Fibroblast of skin of scalp (primary cell): ENCODE measurements at regions not wholly inside any gene's neighbourhood (a gene's known extent, or its start where the extent isn't known, plus 50 kb on each side); places are given as distances from the start of the nearest gene placed in this dataset.
"Not testable (repeated sequence)": the region's sequence is repeated elsewhere in the genome, so short reads cannot be mapped to it uniquely, and the experiment has no call there.

Experiments
- DNase-seq: peaks from one replicate; pipeline ENCODE4 v3.0.0-alpha.2; 2013

- DNase-seq, result no peak
These were observed 1018.0 kb upstream of the PCDH20 start for GRCh38 chr13:62433660-62434059.

GRCh38 chr13:62432906-62433305 is 1017.3 kb upstream of the PCDH20 start:
- DNase-seq, result no peak

DNA sequence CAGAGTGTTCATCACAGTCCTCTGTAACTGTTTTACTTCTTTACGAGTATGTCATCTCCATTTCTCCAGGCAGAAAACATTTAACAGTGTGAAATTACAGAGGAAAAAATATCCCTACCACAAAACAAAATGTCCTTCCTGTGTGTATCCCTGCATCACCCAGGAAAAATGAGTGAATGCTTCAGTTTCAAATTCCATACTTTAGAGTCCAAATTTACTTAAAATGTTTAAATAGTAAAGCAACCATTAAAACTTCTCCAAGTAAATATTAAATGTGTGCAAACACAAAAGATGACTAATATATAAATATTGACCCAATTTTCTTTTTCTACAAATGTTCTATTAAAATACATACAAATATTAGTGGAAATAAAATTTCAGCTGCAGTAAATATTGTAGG is 1016.6 kb upstream of the PCDH20 start:
- no peak for DNase-seq

- DNase-seq, result no peak
These were observed 1016.2 kb upstream of the PCDH20 start for GRCh38 chr13:62431852-62432251.

DNA sequence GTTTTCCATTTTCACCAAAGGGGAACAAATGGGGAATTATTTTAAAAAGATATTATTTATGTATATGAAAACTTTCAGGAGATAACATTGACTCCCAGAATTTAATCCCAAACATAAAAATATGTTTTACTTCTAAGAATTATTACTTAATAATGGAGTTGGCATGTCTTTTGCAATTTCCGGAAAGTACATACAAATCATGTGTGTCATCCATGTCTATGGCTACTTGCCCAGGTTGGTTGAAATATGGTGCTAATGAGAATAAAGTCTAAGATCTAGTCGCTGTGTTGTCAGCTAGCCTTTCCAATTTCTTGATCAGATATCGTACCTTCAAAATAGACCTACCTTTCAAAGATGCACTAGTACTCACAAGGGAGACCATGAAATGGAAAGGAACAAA is 1003.2 kb upstream of the PCDH20 start:
- no peak for DNase-seq

GRCh38 chr13:62418376-62418775 is 1002.7 kb upstream of the PCDH20 start:
- no peak for DNase-seq

GRCh38 chr13:62407871-62408270 is 992.2 kb upstream of the PCDH20 start:
- DNase-seq, result no peak

- DNase-seq, result no peak
These were observed 972.9 kb upstream of the PCDH20 start for GRCh38 chr13:62388515-62388914.

- DNase-seq, result no peak
These were observed 972.0 kb upstream of the PCDH20 start for GRCh38 chr13:62387647-62388046.

- not testable (repeated sequence) for DNase-seq
These were observed 963.6 kb upstream of the PCDH20 start for GRCh38 chr13:62379241-62379640.

GRCh38 chr13:62377838-62378237 is 962.2 kb upstream of the PCDH20 start:
- no peak for DNase-seq

- no peak for DNase-seq
These were observed 960.0 kb upstream of the PCDH20 start for GRCh38 chr13:62375653-62376052.

- DNase-seq, result no peak
These were observed 956.1 kb upstream of the PCDH20 start for GRCh38 chr13:62371737-62372136.

DNA sequence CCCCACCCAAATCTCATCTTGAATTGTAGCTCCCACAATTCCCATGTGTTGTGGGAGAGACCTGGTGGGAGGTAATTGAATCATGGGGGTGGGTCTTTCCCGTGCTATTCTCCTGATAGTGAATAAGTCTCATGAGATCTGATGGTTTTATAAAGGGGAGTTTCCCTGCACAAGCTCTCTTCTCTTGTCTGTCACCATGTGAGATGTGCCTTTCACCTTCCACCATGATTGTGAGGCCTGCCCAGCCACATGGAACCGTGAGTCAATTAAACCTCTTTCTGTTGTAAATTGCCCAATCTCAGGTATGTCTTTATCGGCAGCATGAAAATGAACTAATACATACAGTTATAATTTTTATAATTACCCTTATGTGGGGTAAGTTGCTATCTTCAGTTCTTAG is 952.3 kb upstream of the PCDH20 start:
- DNase-seq, result not testable (repeated sequence)

GRCh38 chr13:62360609-62361008 is 945.0 kb upstream of the PCDH20 start:
- no peak for DNase-seq

GRCh38 chr13:62358646-62358932 is 942.9 kb upstream of the PCDH20 start:
- no peak for DNase-seq

GRCh38 chr13:62357887-62358645 is 942.4 kb upstream of the PCDH20 start:
- DNase-seq, result peak; percentile 40

DNA sequence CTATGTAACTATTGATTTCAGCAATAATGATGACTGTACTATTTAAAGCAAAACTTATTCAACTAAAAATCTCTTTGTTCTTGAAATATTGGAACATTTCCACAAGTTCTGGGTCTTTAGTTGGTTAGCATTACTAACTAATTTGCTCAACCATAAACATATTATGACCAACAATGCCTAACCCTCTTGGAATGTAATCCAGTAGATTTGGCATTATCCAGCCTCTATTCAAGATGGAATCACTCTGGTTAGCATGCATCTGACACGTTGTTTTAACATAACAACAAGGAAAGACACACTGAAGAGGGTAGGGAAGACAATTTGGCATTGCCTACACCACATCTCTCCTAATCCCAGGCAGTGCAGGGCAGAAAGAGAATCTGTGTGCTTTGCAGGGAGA is 941.3 kb upstream of the PCDH20 start:
- DNase-seq, result no peak

DNA sequence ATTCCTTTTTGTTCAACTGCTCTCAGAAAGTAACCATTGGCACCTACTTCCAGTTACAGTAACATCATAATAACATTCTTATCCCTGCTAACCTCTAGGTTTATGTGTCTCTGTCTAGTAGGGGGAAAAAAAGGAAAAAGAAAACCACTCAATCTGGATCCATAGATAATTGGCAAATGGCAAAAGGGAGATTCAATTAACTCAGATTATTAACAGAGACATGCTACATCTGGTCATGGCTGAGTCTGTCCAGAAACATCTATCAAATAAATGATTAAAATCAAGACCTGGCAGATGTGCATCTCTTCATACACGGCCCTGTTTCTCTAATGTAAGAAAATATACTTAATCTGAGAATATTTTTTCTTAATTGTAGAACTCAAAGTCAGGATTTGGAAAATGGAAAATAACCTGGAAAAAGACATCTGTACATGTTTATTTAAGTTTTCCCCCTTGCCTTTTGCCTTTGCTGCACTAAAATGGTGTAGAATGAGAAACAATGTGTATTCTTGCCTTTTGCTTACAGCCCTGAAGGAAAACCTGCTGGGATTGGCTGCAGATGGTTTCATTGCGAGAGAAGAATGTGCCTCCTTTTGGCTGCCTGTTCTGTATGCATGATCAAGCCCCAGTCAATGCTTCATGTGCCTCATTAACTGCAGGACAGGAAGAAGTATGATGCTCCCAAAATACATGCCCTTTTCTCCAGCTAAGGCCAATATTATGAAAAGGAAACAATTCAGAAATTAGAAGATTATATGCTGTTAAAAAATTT is 921.6 kb upstream of the PCDH20 start:
- DNase-seq, result no peak

DNA sequence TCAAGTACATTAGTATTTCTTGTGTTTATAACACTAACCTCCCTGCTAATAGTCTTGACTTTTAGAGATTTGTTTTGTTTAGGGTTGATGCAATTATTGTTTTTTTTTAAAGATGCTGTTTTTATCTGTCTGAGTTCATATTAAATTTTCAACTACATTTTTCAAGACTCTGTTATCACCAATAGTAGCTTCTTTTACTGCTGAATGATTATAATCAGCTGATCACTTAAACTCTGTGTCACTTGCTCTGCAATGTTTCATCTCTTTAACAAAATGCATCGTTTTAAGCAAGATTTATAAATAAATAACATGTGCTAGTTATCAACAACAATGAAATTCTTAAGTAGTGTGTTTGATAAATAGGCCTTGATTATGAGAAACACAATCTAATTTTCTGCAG is 920.9 kb upstream of the PCDH20 start:
- no peak for DNase-seq

DNA sequence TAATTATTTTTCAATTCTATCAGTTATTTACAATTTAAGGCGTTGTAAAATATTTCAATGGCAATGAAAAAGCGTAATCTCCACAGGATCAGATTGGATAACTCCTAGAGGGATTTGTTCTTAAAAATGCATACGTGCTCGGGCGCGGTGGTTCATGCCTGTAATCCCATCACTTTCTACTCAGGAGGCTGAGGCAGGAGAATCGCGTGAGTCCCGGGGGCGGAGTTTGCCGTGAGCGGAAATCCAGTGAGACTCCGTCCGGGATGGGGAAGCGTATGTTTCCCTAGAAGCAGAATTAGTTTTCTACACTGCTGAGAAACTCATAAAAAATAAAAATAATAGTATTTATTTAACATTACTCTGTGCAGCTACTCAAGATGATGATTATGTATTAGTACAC is 917.8 kb upstream of the PCDH20 start:
- DNase-seq, result no peak

- no peak for DNase-seq
These were observed 915.7 kb upstream of the PCDH20 start for GRCh38 chr13:62331384-62331783.

DNA sequence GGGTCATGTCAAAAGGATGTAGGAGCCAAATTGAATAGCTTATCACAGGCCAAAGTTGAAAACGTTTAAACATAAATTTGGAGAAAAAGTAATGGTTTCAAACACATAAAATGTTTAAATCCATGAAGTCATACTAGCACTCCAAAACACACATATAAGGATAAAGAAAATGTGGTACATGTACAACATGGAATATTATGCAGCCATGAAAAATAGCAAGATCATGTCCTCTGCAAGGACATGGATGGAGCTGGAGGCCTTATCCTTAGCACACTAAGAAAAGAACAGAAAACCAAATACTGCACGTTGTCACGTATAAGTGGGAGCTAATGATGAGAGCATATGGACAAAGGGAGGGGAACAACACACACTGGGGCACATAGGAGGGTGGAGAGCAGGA is 911.7 kb upstream of the PCDH20 start:
- DNase-seq, result no peak

DNA sequence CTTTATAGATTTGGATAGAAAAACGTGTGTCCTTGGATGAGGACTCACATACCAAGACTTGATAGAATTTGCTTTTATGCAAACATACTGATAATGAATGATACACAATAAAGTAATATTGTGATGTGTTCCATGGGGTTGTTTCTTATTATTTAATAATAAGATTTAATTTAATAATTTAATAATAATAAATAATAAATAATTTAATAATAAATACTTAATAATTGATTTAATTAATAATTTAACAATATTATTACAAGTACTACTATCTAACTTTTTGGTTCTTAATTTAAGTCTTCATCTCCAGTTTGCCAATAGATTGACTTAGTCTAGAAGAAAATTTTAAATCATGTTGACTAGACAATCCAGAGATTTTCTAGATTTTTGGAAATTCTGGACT is 909.2 kb upstream of the PCDH20 start:
- no peak for DNase-seq

- no peak for DNase-seq
These were observed 906.2 kb upstream of the PCDH20 start for GRCh38 chr13:62321895-62322294.
